Muscle of back (tissue), 3 donors: ENCODE measurements at regions not wholly inside any gene's neighbourhood (a gene's known extent, or its start where the extent isn't known, plus 50 kb on each side); places are given as distances from the start of the nearest gene placed in this dataset.
"Not testable (repeated sequence)": the region's sequence is repeated elsewhere in the genome, so short reads cannot be mapped to it uniquely, and the experiment has no call there.

ENCODE experiments used
- DNase-seq, 3 donors: peaks; one replicate each; pipeline versions ENCODE4 v3.0.0 to v3.0.0-alpha.2; 2013

- no peak for DNase-seq
These were observed 84.7 kb downstream of the SCN11A start for GRCh38 chr3:38966811-38967692.

GRCh38 chr3:38964646-38965045 is 87.1 kb downstream of the SCN11A start:
- DNase-seq: no peak

GRCh38 chr3:38964204-38964603 is 87.5 kb downstream of the SCN11A start:
- no peak for DNase-seq

- DNase-seq: peak; percentile 7 to 34 (median 10)
These were observed 90.7 kb downstream of the SCN11A start for GRCh38 chr3:38960953-38961622.

- DNase-seq: peak in 1 of 3 donors; percentile 3
These were observed 91.6 kb downstream of the SCN11A start for GRCh38 chr3:38960042-38960622.

- DNase-seq: no peak
These were observed 93.6 kb downstream of the SCN11A start for GRCh38 chr3:38958026-38958720.

GRCh38 chr3:38957296-38957695 is 94.4 kb downstream of the SCN11A start:
- DNase-seq: no peak

GRCh38 chr3:38952721-38953120 is 99.0 kb downstream of the SCN11A start:
- no peak for DNase-seq

GRCh38 chr3:38951167-38951566 is 100.6 kb downstream of the SCN11A start:
- not testable (repeated sequence) for DNase-seq

- no peak for DNase-seq
These were observed 101.2 kb downstream of the SCN11A start for GRCh38 chr3:38950581-38950980.

- no peak for DNase-seq
These were observed 101.8 kb downstream of the SCN11A start for GRCh38 chr3:38949994-38950393.

- no peak for DNase-seq
These were observed 111.3 kb downstream of the SCN11A start for GRCh38 chr3:38940394-38940793.

GRCh38 chr3:38925351-38925750 is 109.3 kb upstream of the SCN10A start:
- no peak for DNase-seq

GRCh38 chr3:38916706-38917105 is 100.7 kb upstream of the SCN10A start:
- no peak for DNase-seq

- DNase-seq: no peak
These were observed 91.4 kb upstream of the SCN10A start for GRCh38 chr3:38907426-38907825.

GRCh38 chr3:38890426-38890825 is 74.4 kb upstream of the SCN10A start:
- DNase-seq: no peak

GRCh38 chr3:38878646-38879045 is 62.6 kb upstream of the SCN10A start:
- DNase-seq: no peak
